SW480 (cell line): ENCODE measurements at regions not wholly inside any gene's neighbourhood (a gene's known extent, or its start where the extent isn't known, plus 50 kb on each side); places are given as distances from the start of the nearest gene placed in this dataset.
"Not testable (repeated sequence)": the region's sequence is repeated elsewhere in the genome, so short reads cannot be mapped to it uniquely, and the experiment has no call there.

Source experiments
- DNase-seq: peaks from one replicate; pipeline ENCODE4 v3.0.0-alpha.2; 2016; ENCODE audit warnings: low spot score

DNA sequence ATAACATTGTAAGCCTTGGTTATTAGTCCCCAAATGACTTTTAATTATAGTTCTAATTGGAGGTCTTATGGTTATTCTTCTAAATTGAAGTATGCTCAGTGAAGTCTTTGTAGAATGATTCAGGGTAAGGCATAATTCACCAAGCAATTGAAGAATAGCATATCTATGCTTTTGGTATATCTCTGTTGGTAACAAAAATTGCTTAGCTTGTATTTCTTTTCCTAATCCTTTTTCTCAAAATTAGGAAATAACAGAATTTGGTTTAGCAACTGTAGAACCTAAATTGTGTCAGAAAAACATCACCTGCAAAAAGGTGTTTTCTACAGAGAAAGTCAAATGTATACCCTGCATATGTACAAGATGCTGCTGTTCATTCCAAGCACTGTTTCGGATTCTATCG, 189.2 kb upstream of the EPHA4 start:
- no peak for DNase-seq

DNA sequence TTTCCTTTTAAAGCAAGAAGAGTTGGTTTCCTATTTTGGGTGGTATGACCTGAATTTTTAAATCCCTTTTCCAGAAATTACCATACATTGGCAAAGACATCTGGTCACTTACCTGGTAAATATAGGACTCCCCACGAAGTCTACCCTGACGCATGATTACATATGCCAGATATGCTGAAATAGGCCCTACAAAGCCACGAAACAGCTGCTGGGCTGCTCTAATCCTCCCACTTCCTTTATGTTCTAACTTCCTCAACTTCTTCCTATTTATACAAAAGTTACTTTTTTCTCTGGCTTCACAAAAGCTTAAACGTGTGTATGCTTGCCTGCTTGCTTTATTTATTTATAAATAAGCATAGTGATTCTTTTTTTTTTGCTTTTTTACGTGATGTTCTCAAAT, 186.0 kb upstream of the EPHA4 start:
- no peak for DNase-seq

DNA sequence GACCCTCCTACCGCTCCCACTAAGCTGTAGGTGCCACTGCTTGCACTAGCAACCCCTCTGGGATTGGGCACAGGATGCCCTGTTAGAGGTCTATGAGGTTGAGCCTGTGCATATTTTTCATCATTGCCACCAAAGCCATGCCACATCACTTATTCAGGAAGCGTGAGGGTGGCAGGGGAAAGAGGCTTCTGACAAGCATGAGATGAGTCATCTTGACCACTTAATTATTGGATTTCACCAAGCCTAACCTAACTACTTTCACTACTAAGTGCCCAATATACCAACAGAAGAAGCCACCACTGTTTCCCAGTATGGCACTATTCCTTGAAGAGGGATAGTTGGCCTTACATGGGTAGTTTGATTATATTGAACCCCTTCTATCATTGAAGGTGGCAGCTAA, 181.3 kb upstream of the EPHA4 start:
- peak; percentile 59 for DNase-seq

DNA sequence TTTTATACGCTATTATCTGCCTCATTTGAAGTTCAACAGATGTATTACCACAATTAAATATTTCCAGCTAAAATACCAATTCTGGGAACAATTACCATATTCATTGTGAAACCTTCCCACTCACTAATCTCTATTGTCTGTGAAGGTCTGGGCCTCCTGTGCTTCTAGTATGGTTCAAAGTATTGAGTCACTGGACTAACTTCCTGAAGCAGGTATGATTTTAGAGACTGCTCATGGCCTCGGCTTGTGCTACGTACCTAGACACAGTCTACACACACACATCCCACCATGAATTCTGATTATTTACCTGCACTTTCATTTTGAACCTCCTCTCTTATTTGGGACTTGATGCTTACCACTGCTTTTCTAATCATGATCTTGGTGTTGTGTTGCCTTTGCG, 180.7 kb upstream of the EPHA4 start:
- DNase-seq = no peak

DNA sequence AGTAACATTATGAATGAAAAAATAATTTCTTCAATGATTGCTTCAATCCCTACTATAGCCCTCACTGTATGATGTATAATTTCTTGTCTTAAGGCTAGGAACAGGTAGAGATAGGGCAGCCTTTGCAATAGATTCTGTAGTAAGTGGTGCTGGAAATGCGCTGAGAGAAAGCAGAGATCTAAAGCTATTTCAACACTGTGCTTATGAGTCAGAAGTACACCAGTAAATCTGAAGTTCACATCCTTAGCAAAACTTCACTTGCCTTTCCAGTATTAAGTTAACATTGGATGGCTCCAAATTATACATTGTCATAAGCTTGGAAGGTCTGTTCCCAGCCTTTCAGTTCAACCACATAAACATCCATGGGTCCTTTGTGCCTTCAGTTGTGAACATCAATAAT, 178.2 kb upstream of the EPHA4 start:
- DNase-seq = no peak

DNA sequence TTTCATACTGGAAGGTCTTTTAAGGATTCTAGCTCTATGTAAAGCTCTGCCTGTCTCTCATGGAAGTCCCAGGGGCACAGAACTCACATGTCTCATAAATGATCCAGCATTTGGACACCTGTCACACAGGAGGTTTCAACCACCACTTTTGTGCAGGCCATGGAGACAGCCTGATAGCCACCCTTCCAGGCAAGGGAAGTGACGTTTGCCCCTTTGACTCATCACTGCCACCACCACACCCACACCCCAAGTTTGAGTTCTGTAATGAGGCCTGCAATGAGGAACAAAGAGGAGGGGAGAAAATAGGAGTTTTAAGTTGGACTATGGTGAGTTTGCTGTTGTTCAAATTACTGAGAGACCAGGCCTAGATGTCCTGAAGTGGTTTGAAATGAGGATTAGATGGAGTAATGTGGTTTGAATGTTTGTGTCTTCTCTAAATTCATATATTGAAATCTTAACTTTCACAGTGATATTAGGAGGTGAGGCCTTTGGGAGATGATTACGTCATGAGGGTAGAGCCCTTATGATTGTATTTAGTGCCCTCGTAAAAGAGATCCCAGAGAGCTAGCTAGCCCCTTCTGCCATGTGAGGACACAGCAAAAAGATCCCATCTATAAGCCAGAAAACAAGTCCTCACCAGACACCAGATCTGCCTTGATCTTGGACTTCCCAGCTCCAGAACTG, 175.3 kb upstream of the EPHA4 start:
- DNase-seq = no peak

DNA sequence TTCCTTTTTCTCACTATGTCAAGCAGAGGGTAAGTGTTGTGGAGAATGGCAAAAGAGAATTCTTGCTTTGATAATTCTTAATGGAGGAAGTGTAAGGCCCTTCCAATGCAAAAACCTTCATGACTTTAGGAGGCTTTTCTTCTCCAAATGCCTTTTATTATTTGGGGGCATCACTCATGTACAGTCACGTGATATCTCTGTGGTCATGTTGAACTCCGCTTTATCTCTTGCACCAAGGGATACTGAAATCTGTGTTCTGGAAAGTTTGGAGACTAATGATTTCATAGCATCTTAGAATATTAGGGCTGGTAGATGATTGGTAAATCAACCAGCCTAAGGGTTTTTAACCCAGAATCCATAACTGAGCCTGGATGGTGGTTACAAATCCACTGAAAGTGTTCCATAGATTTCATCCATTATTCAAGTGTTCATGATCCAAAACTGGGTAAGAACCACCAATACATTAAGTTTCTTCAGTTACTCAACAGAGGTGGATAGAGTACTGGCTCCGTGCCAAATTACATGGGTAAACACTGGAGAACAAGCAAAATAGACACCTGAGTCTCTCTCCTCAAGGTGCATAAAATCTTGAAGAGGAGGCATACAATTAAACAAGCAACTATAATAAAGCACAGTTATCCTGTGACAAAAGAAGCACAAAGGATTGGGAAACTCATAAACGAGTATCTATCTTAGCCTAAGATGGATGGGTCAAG, 169.6 kb upstream of the EPHA4 start:
- DNase-seq = no peak

DNA sequence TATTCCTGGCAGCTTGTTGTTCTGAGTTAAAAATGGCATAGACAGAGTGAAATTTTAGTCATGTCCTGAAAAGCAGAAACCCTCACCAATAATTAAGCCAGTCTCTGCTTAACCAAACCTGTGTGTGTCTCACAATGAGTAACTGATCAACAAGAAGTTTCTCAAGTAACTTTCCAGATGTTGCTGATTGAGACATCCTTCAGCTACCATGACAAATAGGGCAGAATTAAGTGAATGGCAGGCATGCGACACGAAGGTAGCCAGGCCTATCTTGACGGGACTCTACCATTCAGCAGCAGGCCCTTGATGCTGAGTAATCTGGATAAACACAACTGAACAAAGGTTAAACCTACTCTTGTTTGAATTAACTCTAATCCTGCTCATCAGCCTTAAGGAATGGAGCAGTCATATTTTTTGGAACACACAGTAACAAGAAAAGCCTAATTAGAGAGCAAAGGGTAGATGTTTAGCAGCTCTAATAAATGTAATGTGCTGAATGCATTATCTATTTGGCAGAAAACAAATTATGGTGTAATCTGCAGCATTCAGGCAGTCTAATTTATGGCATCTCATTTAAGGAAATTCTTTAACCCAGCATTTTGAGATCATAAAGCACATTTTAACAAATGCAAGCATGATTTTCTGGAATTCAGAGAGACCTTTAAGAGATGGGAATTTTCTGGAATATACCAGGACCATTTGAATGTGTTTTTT, 159.5 kb upstream of the EPHA4 start:
- no peak for DNase-seq

DNA sequence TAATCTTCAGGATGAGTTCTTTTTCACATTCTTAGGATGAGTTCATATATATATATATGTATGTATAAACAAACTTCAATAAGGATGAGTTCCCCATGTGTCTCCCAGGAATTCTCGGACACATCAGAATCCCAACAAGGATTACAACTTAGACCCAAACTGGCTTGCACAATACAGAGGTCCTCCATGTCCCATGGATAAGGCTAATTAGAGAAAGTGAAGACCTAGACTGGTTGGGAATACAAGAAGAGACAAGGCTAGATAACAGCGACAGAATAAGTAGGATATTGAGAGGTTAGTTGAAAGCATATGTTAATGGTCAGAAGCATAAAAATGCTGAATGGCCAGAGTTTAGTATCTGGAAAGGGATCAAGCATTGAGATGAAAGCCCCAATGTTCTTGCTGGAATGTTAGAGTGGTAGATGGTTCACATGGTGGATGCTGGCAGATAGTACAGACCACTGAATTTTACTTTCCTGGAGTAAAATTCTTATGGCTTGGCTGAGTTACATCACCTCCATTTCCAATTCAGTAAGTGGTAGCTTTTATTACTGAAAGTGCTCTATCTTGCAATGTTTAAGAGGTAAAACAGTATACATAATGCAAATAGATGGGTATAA, 154.9 kb upstream of the EPHA4 start:
- DNase-seq = no peak

DNA sequence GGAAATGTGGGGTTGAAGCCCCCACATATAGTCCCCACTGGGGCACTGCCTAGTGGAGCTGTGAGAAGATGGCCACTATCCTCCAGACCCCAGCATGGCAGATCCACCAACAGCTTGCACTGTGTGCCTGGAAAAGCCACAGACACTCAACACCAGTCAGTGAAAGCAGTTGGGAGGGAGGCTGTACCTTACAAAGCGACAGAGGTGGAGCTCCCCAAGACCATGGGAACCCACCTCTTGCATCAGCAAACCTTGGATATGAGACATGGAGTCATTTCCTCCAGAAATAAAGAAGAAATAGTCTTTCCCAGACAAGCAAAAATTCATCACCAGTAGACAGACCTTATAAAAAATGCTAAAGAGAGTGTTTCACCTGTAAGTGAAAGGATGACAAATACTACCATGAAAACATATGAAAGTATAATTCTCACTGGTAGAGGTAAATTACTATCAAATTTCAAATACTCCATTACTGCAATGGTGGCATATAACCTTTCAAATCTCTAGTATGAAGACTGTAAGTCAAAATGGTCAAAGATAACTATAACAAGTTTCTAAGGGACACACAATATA, 152.6 kb upstream of the EPHA4 start:
- DNase-seq = no peak

DNA sequence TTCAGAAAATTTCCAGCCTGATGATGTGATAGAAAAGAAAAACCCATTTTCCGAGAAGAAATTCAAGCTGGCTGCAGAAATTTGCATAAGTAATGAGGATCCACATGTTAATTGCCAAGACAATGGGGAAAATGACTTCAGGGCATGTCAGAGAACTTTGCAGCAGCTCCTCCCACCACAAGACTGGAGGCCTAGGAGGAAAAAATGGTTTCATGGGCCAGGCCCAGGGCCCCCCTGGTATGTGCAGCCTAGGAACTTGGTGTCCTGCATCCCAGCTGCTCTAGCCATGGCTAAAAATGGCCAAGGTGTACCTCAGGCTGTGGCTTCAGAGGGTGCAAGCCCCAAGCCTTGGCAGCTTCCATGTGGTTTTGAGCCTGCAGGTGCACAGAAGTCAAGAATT, 152.0 kb upstream of the EPHA4 start:
- not testable (repeated sequence) for DNase-seq

DNA sequence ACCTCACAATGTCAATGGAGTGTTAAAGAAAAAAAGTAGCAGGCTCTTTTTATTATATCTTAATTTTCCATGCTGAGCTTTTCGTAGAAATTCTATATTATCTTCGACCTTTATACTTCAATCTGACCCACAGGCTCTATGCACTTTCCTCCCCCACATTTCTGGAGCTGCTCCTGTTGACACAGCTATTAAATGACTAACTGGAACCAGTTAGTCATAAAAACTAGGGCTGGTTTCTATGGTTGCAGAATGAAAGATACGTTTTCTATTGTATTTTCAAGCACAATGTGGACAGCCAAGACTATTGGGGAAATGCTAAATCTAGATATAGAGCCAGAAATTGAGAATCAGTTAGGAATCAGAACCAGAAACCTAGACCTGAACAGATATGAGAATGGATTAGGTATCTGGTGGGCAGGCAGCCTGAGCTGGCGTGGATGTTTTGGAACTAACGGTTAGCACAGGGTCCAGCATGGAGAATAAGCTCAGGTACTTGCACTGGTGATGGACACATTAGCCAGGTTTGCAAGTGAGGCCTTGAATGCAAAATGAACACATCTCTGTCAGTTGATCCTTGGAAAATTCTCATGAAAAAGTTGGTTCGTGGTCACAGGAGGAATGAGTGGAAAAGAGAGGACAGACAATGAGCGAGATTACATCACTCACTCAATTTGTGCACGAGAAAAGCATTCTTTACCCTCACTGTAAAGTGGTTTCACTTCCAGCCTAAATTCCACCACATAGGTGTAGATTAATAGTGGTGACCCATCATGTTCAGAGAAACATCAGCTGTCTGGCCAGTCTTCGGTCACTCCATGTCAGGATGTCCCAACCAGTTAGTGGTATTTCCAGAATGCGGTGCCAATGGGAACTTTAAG, 144.6 kb upstream of the EPHA4 start:
- DNase-seq = peak; percentile 2

DNA sequence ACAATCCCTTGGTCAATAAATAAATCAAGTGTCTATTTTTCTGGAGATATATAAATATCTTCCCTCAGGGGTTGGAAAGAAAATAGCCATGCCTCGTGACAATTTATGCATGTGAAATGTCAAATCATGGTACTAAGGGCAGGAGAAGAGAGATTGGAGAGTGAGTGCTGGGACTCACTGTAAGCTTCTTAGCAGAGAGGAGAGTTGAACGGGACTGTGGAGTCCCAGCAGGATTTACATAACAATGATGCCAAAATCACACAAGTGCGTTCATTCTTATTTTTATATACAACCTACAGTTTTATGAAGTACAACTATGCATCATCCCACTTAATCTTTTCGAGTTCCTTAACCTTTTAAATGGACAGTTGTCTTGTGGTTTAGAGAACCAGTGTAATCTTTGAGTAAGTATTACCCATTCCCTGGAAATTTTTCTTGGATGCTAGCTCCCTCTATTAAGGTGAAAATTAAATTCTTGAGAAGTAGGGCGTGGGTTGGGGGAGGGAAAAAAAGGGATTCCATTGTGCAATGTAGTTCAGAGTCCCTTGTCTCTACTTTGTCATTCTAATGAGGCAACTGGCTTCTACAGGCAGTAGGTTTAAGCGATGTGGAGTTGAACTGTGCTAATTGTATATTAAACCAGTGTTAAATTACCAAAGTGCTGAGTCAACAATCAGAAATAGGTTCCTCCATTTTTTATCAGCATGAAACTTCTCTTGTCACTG, 143.6 kb upstream of the EPHA4 start:
- DNase-seq = no peak

DNA sequence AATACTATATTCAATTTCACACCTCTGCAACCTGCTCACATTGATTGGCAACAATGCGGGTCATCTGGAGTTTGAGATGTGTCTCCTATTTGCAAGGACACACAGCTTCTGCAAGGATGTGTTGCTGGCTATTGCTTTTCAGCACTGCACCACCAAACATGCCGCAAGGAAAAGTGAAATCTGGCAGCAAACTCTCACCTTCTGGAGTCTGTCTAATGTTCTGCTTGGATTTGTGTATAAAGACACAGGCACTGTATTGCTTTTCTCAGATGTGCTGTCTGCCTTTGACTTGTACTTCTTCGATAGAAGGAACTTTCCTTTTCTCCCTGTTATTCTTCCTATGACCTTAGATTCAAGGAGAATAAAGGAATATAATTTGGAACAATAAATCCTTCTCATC, 138.6 kb upstream of the EPHA4 start:
- no peak for DNase-seq

DNA sequence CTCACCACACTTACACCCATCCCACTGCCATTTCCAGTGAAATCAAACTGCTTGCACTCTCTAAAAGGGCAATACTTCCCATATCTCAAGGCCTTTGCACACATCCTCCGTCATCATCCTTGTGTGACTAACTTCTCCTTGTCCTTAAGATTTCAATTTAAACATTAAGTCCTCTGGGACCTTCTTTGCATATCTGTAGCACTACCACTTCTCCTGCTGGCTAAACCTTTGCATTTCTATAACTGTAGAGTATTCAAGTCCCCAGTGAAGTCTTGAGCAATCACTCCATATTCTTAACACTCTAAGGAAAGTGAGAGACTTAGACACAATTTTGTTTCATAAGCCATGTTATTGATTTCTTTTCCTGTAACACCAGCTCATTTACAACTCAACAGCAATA, 136.8 kb upstream of the EPHA4 start:
- DNase-seq = no peak

DNA sequence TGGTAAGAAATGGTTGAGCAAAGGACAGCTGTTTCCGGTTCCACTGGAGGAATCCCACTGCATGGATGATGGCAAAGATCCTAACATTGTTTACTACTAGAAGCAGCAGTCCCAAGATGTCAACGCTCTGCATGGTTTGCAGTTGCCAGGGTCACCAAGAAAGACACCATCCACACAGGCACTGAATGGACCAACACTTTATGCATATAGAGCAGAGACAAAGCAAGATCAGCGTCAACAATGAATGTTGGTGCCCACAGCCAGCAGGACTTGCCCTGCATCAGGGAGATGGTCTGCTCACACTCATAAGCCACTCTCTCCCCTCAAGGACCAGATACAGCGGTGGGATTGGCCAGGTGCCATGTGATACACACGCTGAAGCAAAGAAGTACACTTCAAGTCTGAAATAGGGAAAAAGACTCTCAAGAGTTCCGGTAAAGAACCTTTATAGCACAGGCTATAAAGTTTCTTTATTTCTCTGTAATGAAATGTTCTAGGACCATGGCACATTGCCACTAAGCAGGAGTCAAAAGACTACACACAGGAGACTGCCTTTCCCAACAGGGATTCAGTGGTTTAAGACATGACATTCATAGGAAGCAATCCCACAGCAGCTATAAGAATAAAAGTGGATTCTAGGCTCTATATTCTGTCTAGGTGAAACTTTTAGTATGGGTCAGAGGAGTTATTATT, 133.2 kb upstream of the EPHA4 start:
- no peak for DNase-seq

DNA sequence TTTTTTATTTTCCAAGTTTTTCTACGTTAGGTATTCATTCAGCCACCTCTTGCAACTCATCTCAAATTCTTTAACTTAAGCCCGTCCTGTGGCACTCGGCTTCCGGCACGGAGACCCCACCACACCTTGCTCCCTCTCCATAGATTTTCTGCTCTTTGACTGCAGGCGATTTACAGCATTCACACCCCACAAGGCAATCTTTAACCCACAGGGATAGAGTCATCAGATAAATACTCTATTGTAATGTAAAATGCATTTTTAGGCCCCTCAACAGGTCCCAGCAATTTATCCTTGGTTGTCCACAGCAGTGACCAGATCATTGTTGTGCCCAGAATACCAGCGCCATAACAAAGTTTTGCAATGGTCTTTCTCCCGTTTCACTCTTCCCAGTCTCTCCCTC, 132.3 kb upstream of the EPHA4 start:
- DNase-seq = no peak

DNA sequence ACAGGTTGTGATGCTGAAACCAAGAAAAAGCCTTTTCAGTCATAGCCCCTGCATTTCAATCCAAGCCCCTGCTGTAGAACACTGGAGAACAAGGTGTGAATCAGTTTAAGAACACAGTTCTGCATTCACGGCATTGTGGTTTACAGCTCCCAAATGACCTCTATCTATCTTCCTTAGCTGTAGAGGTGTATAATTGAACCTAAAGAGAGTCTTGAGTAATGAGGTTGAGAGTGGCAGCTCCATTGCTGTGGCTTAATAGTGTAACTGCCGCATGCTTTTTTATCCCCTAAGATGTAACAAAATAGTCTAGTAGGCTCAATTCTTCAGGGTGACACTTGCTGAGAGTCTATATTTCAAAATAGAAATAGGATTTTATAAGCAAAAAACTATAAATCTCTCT, 121.3 kb upstream of the EPHA4 start:
- no peak for DNase-seq

DNA sequence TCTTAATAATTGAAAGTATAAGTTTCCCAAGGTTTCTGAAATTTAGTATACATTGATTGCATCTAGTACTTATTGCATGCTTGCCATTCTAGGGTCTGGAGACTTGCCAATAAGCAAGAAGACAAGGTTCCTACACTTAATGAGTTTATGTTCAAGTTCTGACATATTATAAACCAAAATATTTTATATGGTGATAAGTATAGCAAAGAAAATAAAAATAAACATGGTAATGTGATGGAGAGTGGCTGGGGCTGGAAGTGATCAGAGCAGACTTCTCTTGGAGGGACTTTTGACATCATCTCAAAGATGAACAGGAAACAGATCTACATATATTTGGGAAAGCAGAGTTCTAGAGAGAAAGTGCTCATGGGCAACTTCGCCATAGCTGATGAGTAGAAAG, 119.5 kb upstream of the EPHA4 start:
- DNase-seq = no peak

DNA sequence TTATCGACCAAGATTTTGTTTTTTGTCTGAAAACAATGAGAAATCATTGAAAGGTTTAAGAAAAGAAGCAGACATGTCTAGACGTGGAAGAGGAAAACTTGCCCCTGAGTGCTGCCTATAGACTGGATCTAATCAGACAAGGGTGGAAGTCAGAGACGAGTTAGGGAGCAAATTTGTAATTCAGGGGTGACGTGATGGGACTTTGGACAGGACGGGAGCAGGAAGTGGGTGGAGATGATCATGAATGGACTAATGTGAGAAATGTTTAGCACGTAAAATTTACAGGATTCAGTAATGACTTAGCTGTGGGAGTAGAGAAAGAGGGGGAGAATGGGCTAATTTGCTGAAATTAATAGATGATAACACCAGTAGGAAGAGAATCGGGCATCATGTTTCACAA, 117.0 kb upstream of the EPHA4 start:
- DNase-seq = peak; percentile 11
